ENCODE measurements at regions not wholly inside any gene's neighbourhood (a gene's known extent, or its start where the extent isn't known, plus 50 kb on each side); places are given as distances from the start of the nearest gene placed in this dataset.

DNA sequence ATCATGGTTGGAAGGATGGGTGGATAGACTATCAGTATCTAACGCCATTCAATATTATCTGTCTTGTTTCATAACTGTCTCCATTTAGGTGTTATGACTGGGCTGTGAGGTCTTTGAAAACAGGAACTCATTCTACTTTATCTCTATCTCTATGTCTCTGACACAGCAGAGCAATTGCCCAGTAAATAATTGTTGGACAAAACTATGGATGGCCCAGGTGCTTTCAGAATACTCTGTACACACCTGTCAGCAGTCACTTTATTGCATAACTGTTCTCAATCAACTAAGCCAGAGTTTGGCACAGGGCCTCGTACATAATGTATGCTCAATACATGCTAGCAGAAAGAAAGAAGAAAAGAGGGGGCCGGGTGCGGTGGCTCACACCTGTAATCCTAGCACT lies 210.3 kb downstream of the OPA1 start:
- Histone ChIP-seq H4K20me1 (ENCODE audit: control insufficient read depth, insufficient read depth, insufficient read length) (no peaks in the 10 kb centered on the region), H3K23ac (ENCODE audit: insufficient read length, low read depth, low read length) (no peak overlapping the region), H3K23me2 (ENCODE audit: insufficient read length, low read depth, low read length, poor library complexity, severe bottlenecking) (no peaks in the 10 kb centered on the region), H4K8ac (replicated peaks; ENCODE audit: insufficient read length, low read depth, low read length) (no peak overlapping the region), H3K9ac (ENCODE audit: extremely low read depth, insufficient read length, low read length) (no peak overlapping the region), H2BK12ac (ENCODE audit: insufficient read length, low read depth, low read length) (no peak overlapping the region), H4K91ac (ENCODE audit: insufficient read length, low read depth, low read length) (no peak overlapping the region), H3K9me3 (ENCODE audit: control insufficient read depth, low read depth, low read length) (no peaks in the 10 kb centered on the region), H3K56ac (ENCODE audit: insufficient read length, low read depth, low read length) (no peak overlapping the region), H3K4ac (ENCODE audit: low read depth, low read length) (no peak overlapping the region), H2BK20ac (ENCODE audit: low read depth, low read length, poor library complexity, severe bottlenecking) (no peak overlapping the region), H2BK120ac (ENCODE audit: low read depth, low read length, poor library complexity, severe bottlenecking) (no peak overlapping the region), H3K4me2 (ENCODE audit: insufficient read depth, insufficient read length, low read length) (no peak overlapping the region), H3K4me1 (ENCODE audit: insufficient read depth, low read length) (no peaks in the 10 kb centered on the region; the same call in 1 of the 2 replicates), H3T11ph (ENCODE audit: low read length) (no peak overlapping the region), H2BK15ac (ENCODE audit: low read depth, low read length) (no peak overlapping the region), H3K79me2 (ENCODE audit: insufficient read depth, low read length) (no peaks in the 10 kb centered on the region), H2AK5ac (ENCODE audit: insufficient read length, low read length) (no peak overlapping the region), H3K27ac (ENCODE audit: insufficient read length, low read depth, low read length) (no peak overlapping the region), H2BK5ac (ENCODE audit: insufficient read length, low read length) (no peak overlapping the region), H2AFZ (ENCODE audit: low read length) (no peak overlapping the region), H3K18ac (ENCODE audit: insufficient read length, low read depth, low read length) (no peak overlapping the region), H4K5ac (ENCODE audit: insufficient read length, low read depth, low read length) (no peak overlapping the region), H3K14ac (ENCODE audit: insufficient read depth, low read length) (no peak overlapping the region), H3K79me1 (ENCODE audit: insufficient read depth, low read depth, low read length, poor library complexity, severe bottlenecking) (no peaks in the 10 kb centered on the region), H3K27me3 (ENCODE audit: insufficient read depth, low read length) (no peaks in the 10 kb centered on the region)
- H3K36me3 Mint-ChIP-seq (ENCODE audit: insufficient read depth in 1 of 3, low read depth in 3 of 3) = no peaks in the 10 kb centered on the region
- no peak overlapping the region for H3K4me3 Mint-ChIP-seq
- no CpG with 5 or more reads among the region's 4 CpGs for WGBS (ENCODE audit: extremely low coverage, insufficient read length, low lambda C conversion rate)
- no peak overlapping the region for H3K27ac Mint-ChIP-seq
- TF ChIP-seq, protein P1, sequence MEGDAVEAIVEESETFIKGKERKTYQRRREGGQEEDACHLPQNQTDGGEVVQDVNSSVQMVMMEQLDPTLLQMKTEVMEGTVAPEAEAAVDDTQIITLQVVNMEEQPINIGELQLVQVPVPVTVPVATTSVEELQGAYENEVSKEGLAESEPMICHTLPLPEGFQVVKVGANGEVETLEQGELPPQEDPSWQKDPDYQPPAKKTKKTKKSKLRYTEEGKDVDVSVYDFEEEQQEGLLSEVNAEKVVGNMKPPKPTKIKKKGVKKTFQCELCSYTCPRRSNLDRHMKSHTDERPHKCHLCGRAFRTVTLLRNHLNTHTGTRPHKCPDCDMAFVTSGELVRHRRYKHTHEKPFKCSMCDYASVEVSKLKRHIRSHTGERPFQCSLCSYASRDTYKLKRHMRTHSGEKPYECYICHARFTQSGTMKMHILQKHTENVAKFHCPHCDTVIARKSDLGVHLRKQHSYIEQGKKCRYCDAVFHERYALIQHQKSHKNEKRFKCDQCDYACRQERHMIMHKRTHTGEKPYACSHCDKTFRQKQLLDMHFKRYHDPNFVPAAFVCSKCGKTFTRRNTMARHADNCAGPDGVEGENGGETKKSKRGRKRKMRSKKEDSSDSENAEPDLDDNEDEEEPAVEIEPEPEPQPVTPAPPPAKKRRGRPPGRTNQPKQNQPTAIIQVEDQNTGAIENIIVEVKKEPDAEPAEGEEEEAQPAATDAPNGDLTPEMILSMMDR (conservative IDR thresholded peaks at IDR 0.05) = no peak
- H3K9me3 Mint-ChIP-seq = no peaks in the 10 kb centered on the region
- DNase-seq = no peak
- H3K27me3 Mint-ChIP-seq (ENCODE audit: low read depth) = peaks cover 6% of the 10 kb centered on the region; the same call in 1 of the 2 replicates
- H3K4me1 Mint-ChIP-seq = peaks cover 8 to 17% of the 10 kb centered on the region in 2 experiments; a peak in 3 of 4 replicates

Data from H9 (cell line).